Stimulated activated CD4-positive, alpha-beta T cell treated with anti-CD3 and anti-CD28 coated beads, Interleukin-2, amount 100 ng/mL, for 4 hours (primary cell): ENCODE measurements at regions not wholly inside any gene's neighbourhood (a gene's known extent, or its start where the extent isn't known, plus 50 kb on each side); places are given as distances from the start of the nearest gene placed in this dataset.

Experiments
- DNase-seq: peaks from one replicate; pipeline ENCODE4 v3.0.0-alpha.2; 2020; ENCODE audit warnings: low read depth

GRCh38 chr10:8554574-8554973 lies 500.1 kb downstream of the GATA3 start:
- DNase-seq = no peak

GRCh38 chr10:8556321-8556720 lies 501.8 kb downstream of the GATA3 start:
- no peak for DNase-seq

- no peak for DNase-seq
Observed at GRCh38 chr10:8563478-8563877, 509.0 kb downstream of the GATA3 start.

GRCh38 chr10:8566737-8567136 lies 512.2 kb downstream of the GATA3 start:
- DNase-seq = no peak

- no peak for DNase-seq
Observed at GRCh38 chr10:8568401-8568800, 513.9 kb downstream of the GATA3 start.

GRCh38 chr10:8575620-8576019 lies 521.1 kb downstream of the GATA3 start:
- no peak for DNase-seq

- DNase-seq = no peak
Observed at GRCh38 chr10:8576281-8576680, 521.8 kb downstream of the GATA3 start.

- no peak for DNase-seq
Observed at GRCh38 chr10:8576911-8577310, 522.4 kb downstream of the GATA3 start.

- no peak for DNase-seq
Observed at GRCh38 chr10:8577686-8578085, 523.2 kb downstream of the GATA3 start.

GRCh38 chr10:8581521-8582225 lies 527.2 kb downstream of the GATA3 start:
- DNase-seq = no peak

GRCh38 chr10:8583096-8583495 lies 528.6 kb downstream of the GATA3 start:
- no peak for DNase-seq

- DNase-seq = no peak
Observed at GRCh38 chr10:8584666-8585065, 530.2 kb downstream of the GATA3 start.

GRCh38 chr10:8586504-8586903 lies 532.0 kb downstream of the GATA3 start:
- DNase-seq = no peak

GRCh38 chr10:8588135-8588534 lies 533.6 kb downstream of the GATA3 start:
- no peak for DNase-seq

- no peak for DNase-seq
Observed at GRCh38 chr10:8590518-8590917, 536.0 kb downstream of the GATA3 start.

- DNase-seq = no peak
Observed at GRCh38 chr10:8591640-8592039, 537.2 kb downstream of the GATA3 start.

- DNase-seq = no peak
Observed at GRCh38 chr10:8594176-8594575, 539.7 kb downstream of the GATA3 start.

- DNase-seq = no peak
Observed at GRCh38 chr10:8594711-8595110, 540.2 kb downstream of the GATA3 start.

GRCh38 chr10:8595140-8595539 lies 540.7 kb downstream of the GATA3 start:
- no peak for DNase-seq

GRCh38 chr10:8596929-8597472 lies 542.5 kb downstream of the GATA3 start:
- no peak for DNase-seq

- no peak for DNase-seq
Observed at GRCh38 chr10:8600192-8600591, 545.7 kb downstream of the GATA3 start.

- no peak for DNase-seq
Observed at GRCh38 chr10:8602821-8603220, 548.3 kb downstream of the GATA3 start.

- no peak for DNase-seq
Observed at GRCh38 chr10:8614054-8614565, 559.6 kb downstream of the GATA3 start.

- DNase-seq = no peak
Observed at GRCh38 chr10:8615118-8615517, 560.6 kb downstream of the GATA3 start.
